PFSK-1 (cell line): ENCODE measurements at regions not wholly inside any gene's neighbourhood (a gene's known extent, or its start where the extent isn't known, plus 50 kb on each side); places are given as distances from the start of the nearest gene placed in this dataset.

Experiments used
- FOXP2 ChIP-seq: optimal IDR thresholded peaks from 2 replicates; pipeline ENCODE3; 2011; ENCODE audit warnings: borderline replicate concordance, control low read depth, inconsistent platforms; ENCODE audit not compliant: insufficient read depth; ENCODE audit errors: extremely low read length, extremely low read depth
- POLR2AphosphoS5 ChIP-seq: IDR thresholded peaks from 2 replicates; pipeline ENCODE4 v1.6.1; 2012; ENCODE audit warnings: low read depth, mild to moderate bottlenecking, control low read depth, low read length, moderate library complexity
- REST ChIP-seq, 2 experiments: IDR thresholded peaks; 2 replicates each; pipeline versions ENCODE4 v1.6.1 to v1.8.0; 2011 to 2012; ENCODE audit warnings: low read depth in 2 of 2, low read length in 2 of 2, control low read depth in 1 of 2, inconsistent platforms in 1 of 2, mild to moderate bottlenecking in 1 of 2, moderate library complexity in 1 of 2; ENCODE audit not compliant: insufficient read depth in 1 of 2
- SIN3A ChIP-seq: IDR thresholded peaks from 2 replicates; pipeline ENCODE4 v1.6.1; 2012; ENCODE audit warnings: mild to moderate bottlenecking, low read length, moderate library complexity, borderline replicate concordance; ENCODE audit not compliant: insufficient read depth
- TAF1 ChIP-seq: IDR thresholded peaks from 2 replicates; pipeline ENCODE4 v1.6.1; 2012; ENCODE audit warnings: low read length, control low read depth, borderline replicate concordance; ENCODE audit not compliant: insufficient read depth

- no peak for TF ChIP-seq SIN3A
- TF ChIP-seq REST (IDR thresholded peaks at IDR 0.05; ENCODE audit: insufficient read depth in 1 of 2, low read depth in 2 of 2, low read length in 2 of 2): no peak
- TF ChIP-seq FOXP2: no peak
- no peak for TF ChIP-seq POLR2AphosphoS5
- no peak for TF ChIP-seq TAF1
Measured at GRCh38 chr12:93059925-93060665, 131.0 kb upstream of the EEA1 start.

- TF ChIP-seq REST (IDR thresholded peaks at IDR 0.05; ENCODE audit: insufficient read depth in 1 of 2, low read depth in 2 of 2, low read length in 2 of 2) (no peak), SIN3A (no peak), POLR2AphosphoS5 (no peak), FOXP2 (no peak), TAF1 (no peak)
Measured at GRCh38 chr12:93060666-93061472, 131.8 kb upstream of the EEA1 start.

- TF ChIP-seq REST (IDR thresholded peaks at IDR 0.05; ENCODE audit: insufficient read depth in 1 of 2, low read depth in 2 of 2, low read length in 2 of 2) (no peak), FOXP2 (no peak), TAF1 (no peak), SIN3A (no peak), POLR2AphosphoS5 (no peak)
Measured at GRCh38 chr12:93061473-93062419, 132.7 kb upstream of the EEA1 start.

- TF ChIP-seq REST (IDR thresholded peaks at IDR 0.05; ENCODE audit: insufficient read depth in 1 of 2, low read depth in 2 of 2, low read length in 2 of 2): no peak
- no peak for TF ChIP-seq FOXP2
- no peak for TF ChIP-seq SIN3A
- no peak for TF ChIP-seq TAF1
Measured at GRCh38 chr12:93065896-93066295, 136.8 kb upstream of the EEA1 start.
